ENCODE measurements at regions not wholly inside any gene's neighbourhood (a gene's known extent, or its start where the extent isn't known, plus 50 kb on each side); places are given as distances from the start of the nearest gene placed in this dataset.
"Not testable (repeated sequence)": the region's sequence is repeated elsewhere in the genome, so short reads cannot be mapped to it uniquely, and the experiment has no call there.

DNA sequence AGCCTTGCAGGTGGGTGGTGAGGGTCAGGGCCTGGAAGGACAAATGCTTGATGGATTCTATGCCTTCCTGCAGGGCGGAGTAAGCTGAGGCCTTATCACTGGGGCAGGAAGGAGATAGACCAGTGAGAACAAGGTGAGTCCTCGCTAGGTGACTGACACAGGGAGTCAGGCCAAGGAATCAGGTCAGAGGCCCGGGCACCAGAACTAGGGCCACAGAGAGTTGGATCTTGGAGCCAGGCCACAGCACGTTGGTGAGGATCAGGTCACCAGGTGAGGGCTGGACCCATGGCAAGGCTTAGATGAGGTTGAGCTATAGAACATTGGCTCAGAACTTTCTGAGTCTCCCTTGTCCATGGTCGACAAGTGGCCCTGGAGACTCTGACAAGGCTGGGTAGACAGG lies 328.2 kb downstream of the FOXO1 start:
- DNase-seq (ENCODE audit: low spot score): no peak

DNA sequence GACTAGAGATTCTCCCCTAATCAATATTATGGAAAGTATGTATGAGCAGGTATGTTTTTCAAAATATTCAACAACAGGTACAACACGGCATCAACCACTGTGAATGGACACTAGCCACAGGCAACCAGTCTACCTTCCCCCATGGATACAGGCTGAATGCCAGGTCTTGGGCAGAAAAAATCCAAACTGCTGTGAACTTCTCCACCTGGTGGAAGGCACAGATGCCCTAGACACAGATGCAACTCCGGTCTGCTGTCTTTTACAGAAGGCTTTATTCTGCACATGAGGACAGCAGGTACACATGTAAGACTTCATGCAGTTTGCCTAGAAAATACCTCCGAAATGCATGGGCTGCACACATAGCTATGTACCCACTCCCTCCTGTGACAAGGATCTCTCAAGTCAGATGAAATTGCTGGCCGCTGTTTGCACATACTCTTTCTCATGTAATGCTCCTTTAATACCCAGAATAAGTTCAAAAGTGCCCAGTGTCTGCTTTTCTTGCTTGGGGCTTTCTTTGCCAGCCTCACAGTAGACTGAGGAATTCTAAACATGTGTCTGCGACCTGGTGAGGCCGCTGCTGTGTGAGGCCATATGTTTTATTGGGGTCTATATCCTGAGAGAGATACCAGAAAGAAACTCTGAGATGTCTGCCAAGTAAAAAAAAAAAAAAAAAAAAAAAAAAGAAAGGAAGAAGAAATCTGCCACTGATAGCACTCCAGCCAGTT lies 325.9 kb downstream of the FOXO1 start:
- DNase-seq (ENCODE audit: low spot score): no peak

GRCh38 chr13:40341096-40341471 lies 325.4 kb downstream of the FOXO1 start:
- DNase-seq (ENCODE audit: low spot score): no peak

DNA sequence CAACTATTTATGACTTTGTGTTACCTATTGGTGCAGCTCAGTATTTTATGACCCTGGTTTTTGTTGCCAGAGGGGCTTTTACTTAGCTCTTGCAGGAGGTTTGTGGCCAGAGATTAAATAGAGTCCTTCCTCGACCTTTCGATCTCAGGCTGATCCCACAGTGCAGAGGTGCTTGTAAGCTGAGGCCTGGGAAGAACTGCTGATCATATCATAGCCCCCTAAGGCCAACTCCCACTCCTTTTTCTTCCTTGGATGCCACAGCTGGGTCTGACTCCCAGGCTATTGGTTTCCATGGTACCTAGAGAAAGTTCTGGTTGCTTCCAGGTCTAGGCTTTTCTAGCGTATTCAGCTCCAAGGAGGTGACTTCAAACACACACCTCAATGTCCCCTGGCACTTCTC lies 324.9 kb downstream of the FOXO1 start:
- no peak for DNase-seq (ENCODE audit: low spot score)

GRCh38 chr13:40342461-40342860 lies 324.0 kb downstream of the FOXO1 start:
- DNase-seq (ENCODE audit: low spot score): no peak

DNA sequence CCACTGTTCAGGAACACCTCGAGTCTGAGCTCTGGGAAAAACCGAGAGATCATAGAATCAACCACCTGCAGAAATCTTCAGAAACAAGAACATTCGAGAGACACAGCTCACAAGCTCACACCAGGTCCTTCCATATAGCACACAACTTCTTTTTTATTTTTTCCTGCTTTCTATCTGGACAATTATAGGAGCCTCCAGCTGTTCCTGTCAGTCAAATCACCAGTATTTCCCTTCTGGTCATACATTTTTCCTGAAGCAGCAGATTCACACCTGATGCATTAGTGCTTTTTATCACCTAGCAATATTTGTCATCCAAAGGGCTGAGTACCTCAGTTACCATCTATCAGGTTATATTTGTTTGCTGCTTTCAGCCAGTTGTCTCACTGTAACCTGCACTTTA lies 323.5 kb downstream of the FOXO1 start:
- no peak for DNase-seq (ENCODE audit: low spot score)

DNA sequence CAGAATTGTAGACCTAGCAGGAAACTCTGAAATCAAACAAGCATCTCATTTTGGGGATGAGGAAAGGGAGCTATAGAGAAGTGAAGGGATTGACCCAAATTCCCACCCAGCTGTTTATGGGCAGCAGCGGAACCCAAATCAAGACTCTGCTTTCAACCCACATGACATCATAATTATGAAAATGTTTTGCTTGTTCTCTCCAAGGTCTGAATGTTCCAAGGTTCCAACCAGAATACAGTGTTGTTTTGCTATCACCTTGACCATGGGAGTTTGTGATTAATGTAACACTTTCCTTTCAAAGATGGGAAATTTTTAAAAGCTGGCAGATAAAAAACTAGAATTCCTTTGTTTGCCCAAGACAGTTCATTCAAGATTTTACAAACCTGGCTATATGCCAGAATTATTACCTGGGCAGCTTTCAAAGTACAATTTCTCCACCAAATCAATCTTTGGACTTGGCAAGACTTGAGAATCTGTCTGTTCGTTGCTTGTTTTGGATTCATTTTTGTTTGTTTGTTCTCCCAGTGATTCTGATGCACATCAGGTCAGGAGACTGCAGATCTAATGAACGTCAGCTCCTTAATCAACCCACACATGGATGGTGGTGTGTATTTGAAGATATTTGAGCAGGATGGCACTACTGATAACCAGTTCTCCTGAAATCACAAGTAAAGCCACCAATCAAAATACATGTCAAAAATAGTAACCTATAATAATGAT lies 322.7 kb downstream of the FOXO1 start:
- no peak for DNase-seq (ENCODE audit: low spot score)

GRCh38 chr13:40344270-40345148 lies 321.9 kb downstream of the FOXO1 start:
- DNase-seq (ENCODE audit: low spot score): no peak

GRCh38 chr13:40345149-40345514 lies 321.3 kb downstream of the FOXO1 start:
- no peak for DNase-seq (ENCODE audit: low spot score)

- DNase-seq (ENCODE audit: low spot score): no peak
These were observed 320.6 kb downstream of the FOXO1 start for GRCh38 chr13:40345654-40346372.

DNA sequence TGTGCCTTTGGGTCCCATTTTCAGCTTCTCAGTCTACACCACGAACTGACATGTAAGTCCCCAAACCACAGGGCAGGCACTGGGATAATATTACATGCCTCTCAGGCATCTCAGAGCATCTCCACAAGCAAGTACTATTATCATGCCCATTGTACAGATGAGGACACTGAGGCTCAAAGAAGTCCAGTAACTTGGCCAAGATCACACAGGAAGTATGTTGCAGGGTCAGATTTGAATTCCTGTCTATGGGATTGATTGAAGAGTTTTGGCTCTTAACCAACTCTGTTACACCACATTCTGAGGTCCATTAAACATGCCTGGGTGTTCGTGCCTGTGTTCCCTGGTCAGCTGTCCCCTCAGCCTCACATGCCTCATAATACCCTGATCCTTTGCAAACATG lies 319.8 kb downstream of the FOXO1 start:
- DNase-seq (ENCODE audit: low spot score): no peak

DNA sequence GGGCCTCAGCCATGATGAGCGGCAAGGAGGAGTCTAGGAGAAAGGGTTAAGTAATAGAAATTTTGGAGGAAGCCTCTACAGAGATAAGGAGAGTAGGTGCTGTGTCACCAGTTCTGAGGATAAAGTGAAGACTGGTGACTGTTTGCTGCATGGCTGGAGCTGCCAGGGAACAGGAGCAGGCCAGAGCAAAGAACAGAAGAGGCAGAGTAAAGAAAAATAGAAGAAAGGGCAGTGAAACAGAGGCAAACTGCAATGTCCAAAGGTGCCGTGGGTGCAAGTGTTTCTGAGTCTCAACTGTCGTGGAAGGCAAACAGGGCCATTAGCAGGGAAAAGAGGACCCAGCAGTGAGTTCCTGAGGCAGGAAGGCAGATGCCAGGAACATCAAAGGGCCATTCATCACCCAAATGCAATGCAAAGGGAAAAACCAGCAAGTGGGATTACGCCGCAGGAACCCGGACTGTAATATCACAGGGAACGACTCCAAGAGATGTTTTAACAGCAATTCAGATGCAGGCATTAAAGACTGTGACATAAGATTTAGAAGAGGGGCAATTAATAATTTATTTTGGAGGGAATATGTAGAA lies 318.3 kb downstream of the FOXO1 start:
- DNase-seq (ENCODE audit: low spot score): no peak

DNA sequence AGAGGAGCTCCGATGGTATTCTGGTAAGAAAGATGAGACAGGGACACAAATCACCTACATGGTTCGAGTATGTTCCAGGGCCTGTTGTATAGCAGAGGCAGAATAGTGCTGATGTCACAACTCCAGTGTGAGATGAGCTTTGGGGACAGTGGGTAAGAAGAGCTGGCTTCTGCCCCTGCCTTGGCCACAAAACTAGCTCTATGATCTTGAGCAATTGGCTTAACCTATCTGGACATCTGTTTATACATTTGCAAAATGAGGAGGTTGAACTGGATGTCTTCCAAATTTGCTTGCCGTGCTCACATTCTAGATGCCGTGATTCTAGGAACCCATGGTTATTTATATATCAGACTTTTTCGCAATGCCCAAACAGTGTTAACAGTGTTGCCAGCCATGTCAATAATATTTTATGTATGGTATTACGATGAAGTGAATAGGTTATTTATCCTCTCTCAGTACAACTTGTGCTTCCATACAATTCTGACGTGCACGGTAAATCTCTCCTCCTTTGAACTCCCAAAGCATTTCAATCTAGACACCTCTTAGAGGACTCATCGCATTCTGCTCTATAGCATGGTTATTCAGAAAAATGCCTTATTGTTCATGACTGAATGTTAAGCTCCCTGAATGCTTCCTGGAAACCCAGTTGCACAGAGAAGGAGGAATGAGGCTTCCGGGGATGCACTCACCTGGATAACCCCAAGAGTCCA lies 316.0 kb downstream of the FOXO1 start:
- no peak for DNase-seq (ENCODE audit: low spot score)

DNA sequence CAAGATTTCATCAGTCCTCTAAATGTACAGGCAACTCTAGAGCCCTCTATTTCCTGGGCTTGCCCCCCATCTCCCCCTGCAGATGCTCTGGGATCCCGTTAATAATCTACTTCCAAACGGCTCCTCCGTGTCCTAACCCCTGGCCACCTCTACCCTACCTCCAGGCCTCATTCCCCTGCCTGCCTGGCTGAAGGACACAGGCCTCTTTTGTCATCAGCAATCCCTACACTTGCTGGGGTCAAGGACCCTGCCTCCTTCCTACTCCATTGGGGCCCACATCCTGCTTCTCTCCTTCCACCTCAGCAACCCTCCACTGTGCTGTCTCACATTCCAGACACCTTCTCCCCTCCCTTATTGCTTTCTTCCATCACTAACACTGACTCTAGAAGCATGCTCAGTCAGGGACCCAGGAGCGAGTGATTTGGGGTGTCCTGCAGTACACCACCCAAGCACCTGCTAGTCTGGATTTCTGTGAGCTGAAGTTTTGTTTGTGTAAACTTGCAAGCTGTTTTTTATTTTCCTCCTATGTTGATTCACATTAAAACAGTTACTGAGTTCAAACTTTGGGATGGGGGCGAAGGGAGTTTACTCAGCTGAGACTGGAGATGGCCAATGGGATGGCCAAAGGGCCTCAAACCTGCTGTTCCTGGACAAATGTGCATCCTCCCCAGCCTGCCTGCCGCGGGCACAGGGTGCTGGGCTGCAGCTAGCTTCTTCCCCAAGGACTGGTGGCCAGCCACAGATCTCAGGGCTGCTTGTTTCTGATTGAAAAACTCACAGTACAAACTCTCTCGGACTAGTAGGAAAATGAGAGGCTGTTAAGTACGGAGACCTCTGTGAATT lies 314.7 kb downstream of the FOXO1 start:
- DNase-seq (ENCODE audit: low spot score): no peak

- DNase-seq (ENCODE audit: low spot score): no peak
These were observed 314.1 kb downstream of the FOXO1 start for GRCh38 chr13:40352380-40352778.

GRCh38 chr13:40352802-40353562 lies 313.5 kb downstream of the FOXO1 start:
- no peak for DNase-seq (ENCODE audit: low spot score)

- no peak for DNase-seq (ENCODE audit: low spot score)
These were observed 311.2 kb downstream of the FOXO1 start for GRCh38 chr13:40355126-40355724.

- DNase-seq (ENCODE audit: low spot score): no peak
These were observed 310.4 kb downstream of the FOXO1 start for GRCh38 chr13:40356011-40356410.

- DNase-seq (ENCODE audit: low spot score): not testable (repeated sequence)
These were observed 310.0 kb downstream of the FOXO1 start for GRCh38 chr13:40356458-40356857.
